HUES6 (cell line): ENCODE measurements at regions not wholly inside any gene's neighbourhood (a gene's known extent, or its start where the extent isn't known, plus 50 kb on each side); places are given as distances from the start of the nearest gene placed in this dataset.

ENCODE experiments used
- H3K27ac ChIP-seq: 2 replicates; pipeline ENCODE4 v1.7.0; 2013; ENCODE audit warnings: low read depth, mild to moderate bottlenecking, low read length, inconsistent platforms
- H3K27me3 ChIP-seq: 2 replicates; pipeline ENCODE4 v1.6.1; 2013; ENCODE audit warnings: low read length; ENCODE audit not compliant: control insufficient read depth, insufficient read depth
- H3K36me3 ChIP-seq: 2 replicates; pipeline ENCODE4 v1.6.1; 2013; ENCODE audit warnings: low read length; ENCODE audit not compliant: control insufficient read depth, insufficient read depth
- H3K4me1 ChIP-seq: 2 replicates; pipeline ENCODE4 v1.6.1; 2013; ENCODE audit warnings: low read length; ENCODE audit not compliant: control insufficient read depth, insufficient read depth
- H3K4me3 ChIP-seq: 2 replicates; pipeline ENCODE4 v1.5.1; 2013; ENCODE audit warnings: low read depth, low read length
- H3K9ac ChIP-seq: one replicate; pipeline ENCODE4 v1.6.1; 2013; ENCODE audit warnings: mild to moderate bottlenecking, low read length
- H3K9me3 ChIP-seq: 2 replicates; pipeline ENCODE4 v1.6.1; 2013; ENCODE audit warnings: low read depth, low read length; ENCODE audit not compliant: control insufficient read depth, insufficient read depth

GRCh38 chr13:109416001-109416400 is 370.4 kb downstream of the IRS2 start:
- Histone ChIP-seq H3K36me3 (no peaks in the 10 kb centered on the region), H3K9me3 (no peaks in the 10 kb centered on the region), H3K4me3 (no peak overlapping the region), H3K27ac (no peak overlapping the region), H3K4me1 (0 out of 2 replicates have a peak, but pooled peaks cover 4% of the 10 kb centered on the region), H3K9ac (no peak overlapping the region), H3K27me3 (no peaks in the 10 kb centered on the region)

- H3K27me3 ChIP-seq: no peaks in the 10 kb centered on the region
- no peak overlapping the region for H3K4me3 ChIP-seq
- H3K4me1 ChIP-seq: 0 out of 2 replicates have a peak, but pooled peaks cover 4% of the 10 kb centered on the region
- no peaks in the 10 kb centered on the region for H3K9me3 ChIP-seq
- H3K27ac ChIP-seq: no peak overlapping the region
- no peak overlapping the region for H3K9ac ChIP-seq
- H3K36me3 ChIP-seq: no peaks in the 10 kb centered on the region
Measured at GRCh38 chr13:109415057-109415456, 371.3 kb downstream of the IRS2 start.

- H3K4me3 ChIP-seq: no peak overlapping the region
- H3K27ac ChIP-seq: peak overlapping the region; percentile 58; the same call in 1 of the 2 replicates
- H3K9ac ChIP-seq: peak overlapping the region; percentile 61
- H3K36me3 ChIP-seq: no peaks in the 10 kb centered on the region
- no peaks in the 10 kb centered on the region for H3K27me3 ChIP-seq
- H3K4me1 ChIP-seq: 0 out of 2 replicates have a peak, but pooled peaks cover 4% of the 10 kb centered on the region
- H3K9me3 ChIP-seq: no peaks in the 10 kb centered on the region
Measured at GRCh38 chr13:109412283-109412901, 374.0 kb downstream of the IRS2 start.

- no peak overlapping the region for H3K27ac ChIP-seq
- no peaks in the 10 kb centered on the region for H3K9me3 ChIP-seq
- 0 out of 2 replicates have a peak, but pooled peaks cover 4% of the 10 kb centered on the region for H3K4me1 ChIP-seq
- H3K9ac ChIP-seq: no peak overlapping the region
- no peak overlapping the region for H3K4me3 ChIP-seq
- no peaks in the 10 kb centered on the region for H3K36me3 ChIP-seq
- H3K27me3 ChIP-seq: no peaks in the 10 kb centered on the region
Measured at GRCh38 chr13:109410868-109411267, 375.5 kb downstream of the IRS2 start.

- Histone ChIP-seq H3K27me3 (no peaks in the 10 kb centered on the region), H3K4me1 (0 out of 2 replicates have a peak, but pooled peaks cover 4% of the 10 kb centered on the region), H3K27ac (no peak overlapping the region), H3K36me3 (no peaks in the 10 kb centered on the region), H3K4me3 (no peak overlapping the region), H3K9ac (no peak overlapping the region), H3K9me3 (peaks cover 16% of the 10 kb centered on the region)
Measured at GRCh38 chr13:109408591-109409382, 377.6 kb downstream of the IRS2 start.

GRCh38 chr13:109406376-109406992 is 379.9 kb downstream of the IRS2 start:
- Histone ChIP-seq H3K27me3 (no peaks in the 10 kb centered on the region), H3K27ac (no peak overlapping the region), H3K36me3 (no peaks in the 10 kb centered on the region), H3K4me3 (no peak overlapping the region), H3K4me1 (peaks cover under 1% of the 10 kb centered on the region; the same call in 1 of the 2 replicates), H3K9me3 (peaks cover 17% of the 10 kb centered on the region), H3K9ac (no peak overlapping the region)

GRCh38 chr13:109403012-109403421 is 383.4 kb downstream of the IRS2 start:
- Histone ChIP-seq H3K4me3 (no peak overlapping the region), H3K9ac (no peak overlapping the region), H3K4me1 (peaks cover 4% of the 10 kb centered on the region; the same call in 1 of the 2 replicates), H3K27me3 (no peaks in the 10 kb centered on the region), H3K27ac (no peak overlapping the region), H3K36me3 (no peaks in the 10 kb centered on the region), H3K9me3 (peaks cover 17% of the 10 kb centered on the region)

GRCh38 chr13:109401891-109402290 is 384.5 kb downstream of the IRS2 start:
- Histone ChIP-seq H3K9ac (no peak overlapping the region), H3K9me3 (peaks cover 17% of the 10 kb centered on the region), H3K4me3 (no peak overlapping the region), H3K27me3 (no peaks in the 10 kb centered on the region), H3K27ac (no peak overlapping the region), H3K36me3 (no peaks in the 10 kb centered on the region), H3K4me1 (peaks cover 4% of the 10 kb centered on the region; the same call in 1 of the 2 replicates)

GRCh38 chr13:109401307-109401706 is 385.1 kb downstream of the IRS2 start:
- H3K27ac ChIP-seq: no peak overlapping the region

GRCh38 chr13:109400624-109401257 is 385.6 kb downstream of the IRS2 start:
- Histone ChIP-seq H3K36me3 (no peaks in the 10 kb centered on the region), H3K27me3 (no peaks in the 10 kb centered on the region), H3K27ac (no peak overlapping the region), H3K9ac (no peak overlapping the region), H3K4me1 (peaks cover 4% of the 10 kb centered on the region; the same call in 1 of the 2 replicates), H3K9me3 (peaks cover 17% of the 10 kb centered on the region), H3K4me3 (no peak overlapping the region)

More at GRCh38 chr13:109401307-109401706, 385.1 kb downstream of the IRS2 start:
- H3K9me3 ChIP-seq: peaks cover 17% of the 10 kb centered on the region
- no peak overlapping the region for H3K4me3 ChIP-seq
- H3K9ac ChIP-seq: no peak overlapping the region
- H3K36me3 ChIP-seq: no peaks in the 10 kb centered on the region
- peaks cover 4% of the 10 kb centered on the region; the same call in 1 of the 2 replicates for H3K4me1 ChIP-seq
- H3K27me3 ChIP-seq: no peaks in the 10 kb centered on the region
